ENCODE measurements at regions not wholly inside any gene's neighbourhood (a gene's known extent, or its start where the extent isn't known, plus 50 kb on each side); places are given as distances from the start of the nearest gene placed in this dataset.
"Not testable (repeated sequence)": the region's sequence is repeated elsewhere in the genome, so short reads cannot be mapped to it uniquely, and the experiment has no call there.

GRCh38 chrX:460823-461640, 74.3 kb upstream of the PPP2R3B start:
- ChIA-PET POLR2A (no interaction called here), CTCF (no interaction called here)
- TF ChIP-seq CTCF (IDR thresholded peaks at IDR 0.05; ENCODE audit: insufficient read depth, low read length, missing control alignments): no peak
- DNase-seq (ENCODE audit: low read depth, low spot score): no peak
- no peak overlapping the region for H3K4me3 ChIP-seq (ENCODE audit: low read depth, low read length)

- ChIA-PET POLR2A (no interaction called here), CTCF (no interaction called here)
- H3K4me3 ChIP-seq (ENCODE audit: low read depth, low read length): no peak overlapping the region
- TF ChIP-seq CTCF (IDR thresholded peaks at IDR 0.05; ENCODE audit: insufficient read depth, low read length, missing control alignments): no peak
- no peak for DNase-seq (ENCODE audit: low read depth, low spot score)
Observed at GRCh38 chrX:462853-463252, 76.1 kb upstream of the PPP2R3B start.

GRCh38 chrX:465418-466215, 78.9 kb upstream of the PPP2R3B start:
- no peak for DNase-seq (ENCODE audit: low read depth, low spot score)
- CTCF ChIA-PET: no interaction called here
- H3K4me3 ChIP-seq (ENCODE audit: low read depth, low read length): no peak overlapping the region
- POLR2A ChIA-PET: no interaction called here
- TF ChIP-seq CTCF (IDR thresholded peaks at IDR 0.05; ENCODE audit: insufficient read depth, low read length, missing control alignments): no peak

- CTCF ChIA-PET; H3K4me3 ChIP-seq (ENCODE audit: low read depth, low read length); DNase-seq (ENCODE audit: low read depth, low spot score); POLR2A ChIA-PET: not testable (repeated sequence)
Observed at GRCh38 chrX:466836-467235, 80.1 kb upstream of the PPP2R3B start.

GRCh38 chrX:467686-468085, 81.0 kb upstream of the PPP2R3B start:
- CTCF ChIA-PET; DNase-seq (ENCODE audit: low read depth, low spot score); POLR2A ChIA-PET; H3K4me3 ChIP-seq (ENCODE audit: low read depth, low read length): not testable (repeated sequence)

GRCh38 chrX:468979-469378, 82.3 kb upstream of the PPP2R3B start:
- no peak for TF ChIP-seq CTCF (IDR thresholded peaks at IDR 0.05; ENCODE audit: insufficient read depth, low read length, missing control alignments)
- no peak for DNase-seq (ENCODE audit: low read depth, low spot score)
- POLR2A ChIA-PET: no interaction called here
- no peak overlapping the region for H3K4me3 ChIP-seq (ENCODE audit: low read depth, low read length)
- CTCF ChIA-PET: no interaction called here

GRCh38 chrX:470686-471085, 84.0 kb upstream of the PPP2R3B start:
- no peak for DNase-seq (ENCODE audit: low read depth, low spot score)
- CTCF ChIA-PET: no interaction called here
- POLR2A ChIA-PET: no interaction called here

More at GRCh38 chrX:470686-471085, 84.0 kb upstream of the PPP2R3B start:
- H3K4me3 ChIP-seq (ENCODE audit: low read depth, low read length): no peak overlapping the region
- no peak for TF ChIP-seq CTCF (IDR thresholded peaks at IDR 0.05; ENCODE audit: insufficient read depth, low read length, missing control alignments)

All from AG04449 (cell line).